GM12865 (cell line): ENCODE measurements at regions not wholly inside any gene's neighbourhood (a gene's known extent, or its start where the extent isn't known, plus 50 kb on each side); places are given as distances from the start of the nearest gene placed in this dataset.

Source experiments
- DNase-seq: peaks from one replicate; pipeline ENCODE4 v3.0.0; 2010; ENCODE audit warnings: low read depth
- H3K4me3 ChIP-seq: 2 replicates; pipeline ENCODE4 v1.5.1; 2011; ENCODE audit warnings: mild to moderate bottlenecking, low read depth, low read length, control low read depth
- CTCF ChIP-seq: IDR thresholded peaks from 2 replicates; pipeline ENCODE4 v1.5.1; 2011; ENCODE audit warnings: low read length, control low read depth, low read depth, inconsistent platforms; ENCODE audit not compliant: insufficient read depth; ENCODE audit errors: missing control alignments

GRCh38 chr2:59858540-59858939, 694.9 kb downstream of the BCL11A start:
- no peak for TF ChIP-seq CTCF
- no peak for DNase-seq
- no peak overlapping the region for H3K4me3 ChIP-seq

GRCh38 chr2:59857109-59857508, 696.3 kb downstream of the BCL11A start:
- no peak overlapping the region for H3K4me3 ChIP-seq
- TF ChIP-seq CTCF: no peak
- DNase-seq: no peak

GRCh38 chr2:59856391-59856790, 697.1 kb downstream of the BCL11A start:
- H3K4me3 ChIP-seq: no peak overlapping the region
- DNase-seq: no peak
- no peak for TF ChIP-seq CTCF

GRCh38 chr2:59853032-59853431, 700.4 kb downstream of the BCL11A start:
- no peak for DNase-seq
- H3K4me3 ChIP-seq: no peak overlapping the region
- TF ChIP-seq CTCF: no peak

GRCh38 chr2:59851836-59852475, 701.5 kb downstream of the BCL11A start:
- TF ChIP-seq CTCF: no peak
- no peak for DNase-seq
- no peak overlapping the region for H3K4me3 ChIP-seq

GRCh38 chr2:59850554-59850953, 702.9 kb downstream of the BCL11A start:
- no peak for TF ChIP-seq CTCF
- no peak overlapping the region for H3K4me3 ChIP-seq
- no peak for DNase-seq

- no peak overlapping the region for H3K4me3 ChIP-seq
- no peak for DNase-seq
- TF ChIP-seq CTCF: no peak
Measured at GRCh38 chr2:59833941-59834340, 719.5 kb downstream of the BCL11A start.
